GM13977 (cell line): ENCODE measurements at regions not wholly inside any gene's neighbourhood (a gene's known extent, or its start where the extent isn't known, plus 50 kb on each side); places are given as distances from the start of the nearest gene placed in this dataset.
"Not testable (repeated sequence)": the region's sequence is repeated elsewhere in the genome, so short reads cannot be mapped to it uniquely, and the experiment has no call there.

Source experiments
- DNase-seq: peaks from one replicate; pipeline ENCODE4 v3.0.0; 2012; ENCODE audit warnings: low spot score
- CTCF ChIP-seq: IDR thresholded peaks from 2 replicates; pipeline ENCODE4 v1.5.1; 2012; ENCODE audit warnings: mild to moderate bottlenecking, control low read depth; ENCODE audit not compliant: insufficient read depth; ENCODE audit errors: extremely low read depth, missing control alignments
- in situ Hi-C: fragments of 300-500 bp; cut with MboI; formaldehyde crosslinking; loops from one replicate; pipeline ENCODE4 v1.12.0; 2022; ENCODE audit warnings: low sequenced_read_pairs, low pct_unique_long_range_greater_than_20kb, mixed read lengths, inconsistent platforms; ENCODE audit not compliant: unreplicated experiment

GRCh38 chr11:96580476-96581040 lies 190.7 kb downstream of the JRKL start:
- DNase-seq = no peak
- TF ChIP-seq CTCF = no peak
- in situ Hi-C loops = no loop called here

GRCh38 chr11:96585944-96586880 lies 196.4 kb downstream of the JRKL start:
- in situ Hi-C loops, DNase-seq: not testable (repeated sequence)

GRCh38 chr11:96588793-96589192 lies 199.0 kb downstream of the JRKL start:
- DNase-seq, in situ Hi-C loops: not testable (repeated sequence)

GRCh38 chr11:96595011-96595410 lies 205.2 kb downstream of the JRKL start:
- TF ChIP-seq CTCF = no peak
- in situ Hi-C loops = no loop called here

GRCh38 chr11:96607864-96608558 lies 218.2 kb downstream of the JRKL start:
- DNase-seq = no peak
- TF ChIP-seq CTCF = no peak
- in situ Hi-C loops = no loop called here

More at GRCh38 chr11:96595011-96595410, 205.2 kb downstream of the JRKL start:
- no peak for DNase-seq

- DNase-seq = no peak
- TF ChIP-seq CTCF = no peak
- in situ Hi-C loops = no loop called here
These were observed 224.3 kb downstream of the JRKL start for GRCh38 chr11:96614101-96614500.

GRCh38 chr11:96614846-96615245 lies 225.0 kb downstream of the JRKL start:
- in situ Hi-C loops = no loop called here
- TF ChIP-seq CTCF = no peak
- DNase-seq = no peak
